Activated CD4-positive, CD25-positive, alpha-beta regulatory T cell treated with anti-CD3 and anti-CD28 coated beads, Interleukin-2, amount 50 U/mL, for 72 hours (primary cell): ENCODE measurements at regions not wholly inside any gene's neighbourhood (a gene's known extent, or its start where the extent isn't known, plus 50 kb on each side); places are given as distances from the start of the nearest gene placed in this dataset.
"Not testable (repeated sequence)": the region's sequence is repeated elsewhere in the genome, so short reads cannot be mapped to it uniquely, and the experiment has no call there.

Experiments used
- DNase-seq: peaks from one replicate; pipeline ENCODE4 v3.0.0; 2021

GRCh38 chr14:22184157-22184829 lies 404.7 kb downstream of the DAD1 start:
- DNase-seq = no peak

- no peak for DNase-seq
Measured at GRCh38 chr14:22180045-22180444, 409.0 kb downstream of the DAD1 start.

- no peak for DNase-seq
Measured at GRCh38 chr14:22179190-22179589, 409.8 kb downstream of the DAD1 start.

- no peak for DNase-seq
Measured at GRCh38 chr14:22178333-22178839, 410.6 kb downstream of the DAD1 start.

GRCh38 chr14:22177870-22178269 lies 411.2 kb downstream of the DAD1 start:
- no peak for DNase-seq

GRCh38 chr14:22176957-22177356 lies 412.1 kb downstream of the DAD1 start:
- no peak for DNase-seq

- not testable (repeated sequence) for DNase-seq
Measured at GRCh38 chr14:22175278-22175558, 413.8 kb downstream of the DAD1 start.

- no peak for DNase-seq
Measured at GRCh38 chr14:22174412-22175277, 414.4 kb downstream of the DAD1 start.

GRCh38 chr14:22168092-22168955 lies 420.7 kb downstream of the DAD1 start:
- no peak for DNase-seq

GRCh38 chr14:22164616-22165015 lies 424.4 kb downstream of the DAD1 start:
- no peak for DNase-seq

GRCh38 chr14:22163051-22163450 lies 426.0 kb downstream of the DAD1 start:
- no peak for DNase-seq

- no peak for DNase-seq
Measured at GRCh38 chr14:22159957-22160356, 429.1 kb downstream of the DAD1 start.

- no peak for DNase-seq
Measured at GRCh38 chr14:22159099-22159498, 429.9 kb downstream of the DAD1 start.

- no peak for DNase-seq
Measured at GRCh38 chr14:22158560-22158959, 430.5 kb downstream of the DAD1 start.

- no peak for DNase-seq
Measured at GRCh38 chr14:22155571-22155970, 433.5 kb downstream of the DAD1 start.

GRCh38 chr14:22152903-22153302 lies 436.1 kb downstream of the DAD1 start:
- no peak for DNase-seq

GRCh38 chr14:22152161-22152870 lies 436.7 kb downstream of the DAD1 start:
- DNase-seq = no peak

- no peak for DNase-seq
Measured at GRCh38 chr14:22151121-22151520, 437.9 kb downstream of the DAD1 start.

- DNase-seq = no peak
Measured at GRCh38 chr14:22149058-22149457, 440.0 kb downstream of the DAD1 start.

GRCh38 chr14:22147716-22148115 lies 441.3 kb downstream of the DAD1 start:
- DNase-seq = no peak

- no peak for DNase-seq
Measured at GRCh38 chr14:22143363-22143762, 445.7 kb downstream of the DAD1 start.

- no peak for DNase-seq
Measured at GRCh38 chr14:22140633-22141032, 448.4 kb downstream of the DAD1 start.
